Breast epithelium (tissue), 4 donors: ENCODE measurements at regions not wholly inside any gene's neighbourhood (a gene's known extent, or its start where the extent isn't known, plus 50 kb on each side); places are given as distances from the start of the nearest gene placed in this dataset.

Experiments used
- DNase-seq, 2 donors: peaks; one replicate each; pipeline ENCODE4 v3.0.0-alpha.2; 2019; ENCODE audit warnings: low spot score in 2 of 2
- H3K27ac ChIP-seq, 2 donors: fragments of 200-600 bp; sonication (generic) in 1 of 2; one replicate each; pipeline ENCODE4 v1.5.1; 2016 to 2019; ENCODE audit warnings: mild to moderate bottlenecking in 1 of 2
- H3K27me3 ChIP-seq, 2 donors: fragments of 200-600 bp; sonication (generic) in 1 of 2; one replicate each; pipeline versions ENCODE4 v1.5.1 to v1.6.0; 2017 to 2019; ENCODE audit warnings: control low read depth in 1 of 2, mild to moderate bottlenecking in 1 of 2
- H3K36me3 ChIP-seq: fragments of 200-600 bp; one replicate; pipeline ENCODE4 v1.5.1; 2019
- H3K4me1 ChIP-seq, 2 donors: fragments of 200-600 bp; sonication (generic); one replicate each; pipeline ENCODE4 v1.5.1; 2016 to 2019; ENCODE audit warnings: control low read depth in 1 of 2
- H3K4me3 ChIP-seq, 3 donors: fragments of 200-600 bp; sonication (generic); 1 replicate in 2 of 3; 2 replicates in 1 of 3; pipeline ENCODE4 v1.5.1; 2016 to 2019; ENCODE audit warnings: mild to moderate bottlenecking in 3 of 3, moderate library complexity in 2 of 3
- H3K9me3 ChIP-seq, 2 donors: fragments of 200-600 bp; sonication (generic) in 1 of 2; one replicate each; pipeline ENCODE4 v1.5.1; 2016 to 2019; ENCODE audit warnings: control low read depth in 1 of 2
- CTCF ChIP-seq, 3 donors: fragments of 450-650 bp; IDR thresholded peaks; one replicate each; pipeline ENCODE4 v1.5.1; 2016 to 2017; ENCODE audit warnings: antibody characterized with exemption in 3 of 3, mild to moderate bottlenecking in 3 of 3, moderate library complexity in 3 of 3
- POLR2A ChIP-seq: fragments of 450-650 bp; IDR thresholded peaks from one replicate; pipeline ENCODE4 v1.6.1; 2016; ENCODE audit warnings: antibody characterized with exemption, mild to moderate bottlenecking, moderate library complexity
- POLR2AphosphoS5 ChIP-seq, 3 donors: sonication (generic); formaldehyde crosslinking; IDR thresholded peaks; one replicate each; pipeline ENCODE4 v1.6.1; 2017; ENCODE audit warnings: antibody characterized with exemption in 3 of 3
- intact Hi-C: fragments of 100-400 bp; cut with DNase I; formaldehyde crosslinking; loops from one replicate; pipeline ENCODE4 v1.15.1; 2023; ENCODE audit warnings: low total_unique reads

GRCh38 chr2:183564726-183565125, 440.5 kb downstream of the NUP35 start:
- Histone ChIP-seq H3K27me3 (no peaks in the 10 kb centered on the region), H3K4me1 (no peaks in the 10 kb centered on the region), H3K9me3 (no peaks in the 10 kb centered on the region), H3K27ac (no peak overlapping the region), H3K4me3 (no peak overlapping the region), H3K36me3 (no peaks in the 10 kb centered on the region)
- TF ChIP-seq POLR2AphosphoS5 (IDR thresholded peaks at IDR 0.05) (no peak), CTCF (IDR thresholded peaks at IDR 0.05) (no peak), POLR2A (no peak)
- intact Hi-C loops = no loop called here
- DNase-seq = no peak

GRCh38 chr2:183575481-183575880, 451.2 kb downstream of the NUP35 start:
- Histone ChIP-seq H3K27ac (no peak overlapping the region), H3K36me3 (no peaks in the 10 kb centered on the region), H3K9me3 (peaks cover 0 to 13% of the 10 kb centered on the region in 2 donors), H3K4me1 (no peaks in the 10 kb centered on the region), H3K4me3 (no peak overlapping the region), H3K27me3 (no peaks in the 10 kb centered on the region)
- DNase-seq = no peak
- TF ChIP-seq POLR2A (no peak), CTCF (IDR thresholded peaks at IDR 0.05) (no peak), POLR2AphosphoS5 (IDR thresholded peaks at IDR 0.05) (no peak)
- intact Hi-C loops = no loop called here

- no peak for DNase-seq
- no peak overlapping the region for H3K4me3 ChIP-seq
- no peaks in the 10 kb centered on the region for H3K4me1 ChIP-seq
- intact Hi-C loops = no loop called here
- no peaks in the 10 kb centered on the region for H3K27me3 ChIP-seq
- H3K9me3 ChIP-seq = peaks cover 0 to 8% of the 10 kb centered on the region in 2 donors
- no peak for TF ChIP-seq POLR2AphosphoS5 (IDR thresholded peaks at IDR 0.05)
- no peak for TF ChIP-seq POLR2A
- TF ChIP-seq CTCF (IDR thresholded peaks at IDR 0.05) = no peak
- no peaks in the 10 kb centered on the region for H3K36me3 ChIP-seq
- H3K27ac ChIP-seq = no peak overlapping the region
Observed at GRCh38 chr2:183579686-183580085, 455.4 kb downstream of the NUP35 start.

GRCh38 chr2:183592271-183592670, 468.0 kb downstream of the NUP35 start:
- H3K27ac ChIP-seq = no peak overlapping the region
- intact Hi-C loops = no loop called here
- no peak overlapping the region for H3K4me3 ChIP-seq
- DNase-seq = no peak
- no peaks in the 10 kb centered on the region for H3K9me3 ChIP-seq
- H3K4me1 ChIP-seq = no peaks in the 10 kb centered on the region
- no peak for TF ChIP-seq POLR2AphosphoS5 (IDR thresholded peaks at IDR 0.05)
- TF ChIP-seq CTCF (IDR thresholded peaks at IDR 0.05) = no peak
- TF ChIP-seq POLR2A = no peak
- H3K36me3 ChIP-seq = no peaks in the 10 kb centered on the region
- no peaks in the 10 kb centered on the region for H3K27me3 ChIP-seq

GRCh38 chr2:183594150-183594549, 469.9 kb downstream of the NUP35 start:
- no peak overlapping the region for H3K27ac ChIP-seq
- H3K9me3 ChIP-seq = no peaks in the 10 kb centered on the region
- intact Hi-C loops = no loop called here
- H3K4me1 ChIP-seq = no peaks in the 10 kb centered on the region
- H3K4me3 ChIP-seq = no peak overlapping the region
- no peaks in the 10 kb centered on the region for H3K27me3 ChIP-seq
- TF ChIP-seq POLR2A = no peak
- TF ChIP-seq POLR2AphosphoS5 (IDR thresholded peaks at IDR 0.05) = no peak
- no peak for TF ChIP-seq CTCF (IDR thresholded peaks at IDR 0.05)
- H3K36me3 ChIP-seq = no peaks in the 10 kb centered on the region
- no peak for DNase-seq
